H1 (cell line): ENCODE measurements at regions not wholly inside any gene's neighbourhood (a gene's known extent, or its start where the extent isn't known, plus 50 kb on each side); places are given as distances from the start of the nearest gene placed in this dataset.

ENCODE experiments used
- BRCA1 ChIP-seq: IDR thresholded peaks from 2 replicates; pipeline ENCODE4 v1.6.1; 2012; ENCODE audit warnings: low read depth, low read length, improper control_type of control experiment
- E2F6 ChIP-seq: IDR thresholded peaks from 2 replicates; pipeline ENCODE4 v1.6.1; 2012; ENCODE audit warnings: inconsistent platforms
- KDM1A ChIP-seq: fragments of 200-600, 300-600 bp; sonication (generic); IDR thresholded peaks from 2 replicates; pipeline ENCODE4 v1.7.1; 2016; ENCODE audit warnings: mild to moderate bottlenecking, low read length, borderline replicate concordance
- SAP30 ChIP-seq: fragments of 300-600 bp; sonication (generic); IDR thresholded peaks from 2 replicates; pipeline ENCODE4 v1.7.1; 2012; ENCODE audit warnings: low read length, moderate library complexity, mild to moderate bottlenecking, inconsistent platforms; ENCODE audit not compliant: insufficient read depth, insufficient replicate concordance

- no peak for TF ChIP-seq BRCA1
- no peak for TF ChIP-seq SAP30
- TF ChIP-seq KDM1A: no peak
- no peak for TF ChIP-seq E2F6
Observed at GRCh38 chr20:20869161-20869775, 156.8 kb upstream of the RALGAPA2 start (continued).
